Endodermal cell (in vitro differentiated cells): ENCODE measurements at regions not wholly inside any gene's neighbourhood (a gene's known extent, or its start where the extent isn't known, plus 50 kb on each side); places are given as distances from the start of the nearest gene placed in this dataset.

Experiments
- DNase-seq: peaks from one replicate; pipeline ENCODE4 v3.0.0-alpha.2; 2017
- H3K27ac ChIP-seq: 2 replicates; pipeline ENCODE4 v1.5.1; 2013; ENCODE audit warnings: mild to moderate bottlenecking, low read depth, low read length, moderate library complexity
- H3K27me3 ChIP-seq: 2 replicates; pipeline ENCODE4 v1.6.1; 2013; ENCODE audit warnings: mild to moderate bottlenecking, low read length, moderate library complexity; ENCODE audit not compliant: insufficient read depth, control insufficient read depth, poor library complexity, severe bottlenecking
- H3K36me3 ChIP-seq: 2 replicates; pipeline ENCODE4 v1.7.0; 2013; ENCODE audit warnings: mild to moderate bottlenecking, low read length, moderate library complexity; ENCODE audit not compliant: control insufficient read depth, insufficient read depth
- H3K4me1 ChIP-seq: one replicate; pipeline ENCODE4 v1.7.0; 2013; ENCODE audit warnings: low read length; ENCODE audit not compliant: control insufficient read depth, insufficient read depth
- H3K4me3 ChIP-seq: 2 replicates; pipeline ENCODE4 v1.5.1; 2013; ENCODE audit warnings: mild to moderate bottlenecking, low read length, moderate library complexity
- H3K9ac ChIP-seq: 2 replicates; pipeline ENCODE4 v1.6.1; 2013; ENCODE audit warnings: mild to moderate bottlenecking, low read length, moderate library complexity; ENCODE audit not compliant: poor library complexity, severe bottlenecking; ENCODE audit errors: extremely low read depth
- H3K9me3 ChIP-seq: 2 replicates; pipeline ENCODE4 v1.6.1; 2013; ENCODE audit warnings: mild to moderate bottlenecking, low read length, moderate library complexity; ENCODE audit not compliant: control insufficient read depth
- H3K27ac Mint-ChIP-seq: 2 replicates; pipeline ENCODE4 v1.8.0; 2020; ENCODE audit warnings: mixed read lengths
- H3K27me3 Mint-ChIP-seq: 2 replicates; pipeline ENCODE4 v1.8.0; 2021; ENCODE audit warnings: mild to moderate bottlenecking, mixed read lengths; ENCODE audit not compliant: insufficient read depth
- H3K36me3 Mint-ChIP-seq: 2 replicates; pipeline ENCODE4 v1.8.0; 2020; ENCODE audit warnings: low read depth, mixed read lengths
- H3K4me1 Mint-ChIP-seq: 2 replicates; pipeline ENCODE4 v1.8.0; 2020; ENCODE audit warnings: mixed read lengths
- H3K4me3 Mint-ChIP-seq: 2 replicates; pipeline ENCODE4 v1.8.0; 2020; ENCODE audit warnings: mild to moderate bottlenecking, moderate library complexity, mixed read lengths
- H3K9me3 Mint-ChIP-seq: 2 replicates; pipeline ENCODE4 v1.8.0; 2020; ENCODE audit warnings: mild to moderate bottlenecking, mixed read lengths
- WGBS, 2 experiments: methylation state at CpG; one replicate each; pipeline versions ENCODE4 v1.1.5 to v1.1.7; 2013; ENCODE audit warnings: missing lambda C conversion rate in 2 of 2, mixed read lengths in 1 of 2; ENCODE audit not compliant: insufficient coverage in 1 of 2, insufficient read length in 1 of 2; 5-methylcytosine and 5-hydroxymethylcytosine counted together
- TF ChIP-seq, protein P1 (sequence below): fragments of 200-600 bp; sonication (generic); conservative IDR thresholded peaks from 2 replicates; pipeline ENCODE4 v1.5.0; 2021; ENCODE audit warnings: antibody characterized with exemption, mild to moderate bottlenecking

DNA sequence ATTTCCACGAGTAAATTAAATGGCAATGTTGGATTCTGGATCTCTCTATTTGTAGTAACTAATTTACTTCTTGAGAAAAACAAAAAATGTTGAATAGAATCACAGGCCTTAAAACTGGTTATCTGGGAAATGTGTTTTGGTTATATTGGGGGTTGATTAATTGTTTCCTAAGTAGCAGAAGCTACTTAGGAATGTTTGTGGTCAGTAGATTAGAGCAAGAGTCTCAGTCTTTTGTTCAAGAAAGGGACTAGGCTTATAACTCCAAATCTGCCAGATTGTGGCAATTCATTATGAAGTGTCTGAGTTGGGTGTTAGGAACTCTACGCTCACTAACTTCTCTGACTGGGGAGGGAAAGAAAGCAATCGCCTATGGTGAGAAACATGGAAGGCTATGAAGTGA, 244.3 kb upstream of the PHYHIPL start:
- DNase-seq = no peak
- Mint-ChIP-seq H3K9me3 (no peaks in the 10 kb centered on the region), H3K27me3 (no peaks in the 10 kb centered on the region), H3K4me3 (no peak overlapping the region), H3K27ac (no peak overlapping the region), H3K36me3 (no peaks in the 10 kb centered on the region), H3K4me1 (peaks cover 4% of the 10 kb centered on the region)
- Histone ChIP-seq H3K27me3 (peaks cover 6% of the 10 kb centered on the region), H3K4me3 (no peak overlapping the region), H3K36me3 (no peaks in the 10 kb centered on the region), H3K9me3 (no peaks in the 10 kb centered on the region), H3K9ac (no peak overlapping the region), H3K27ac (no peak overlapping the region), H3K4me1 (no peaks in the 10 kb centered on the region)
- 90% methylated on average over 3 of the region's 3 CpGs; no CpG with 5 or more reads in 1 of the 2 experiments for WGBS, 2 experiments
- TF ChIP-seq, protein P1, sequence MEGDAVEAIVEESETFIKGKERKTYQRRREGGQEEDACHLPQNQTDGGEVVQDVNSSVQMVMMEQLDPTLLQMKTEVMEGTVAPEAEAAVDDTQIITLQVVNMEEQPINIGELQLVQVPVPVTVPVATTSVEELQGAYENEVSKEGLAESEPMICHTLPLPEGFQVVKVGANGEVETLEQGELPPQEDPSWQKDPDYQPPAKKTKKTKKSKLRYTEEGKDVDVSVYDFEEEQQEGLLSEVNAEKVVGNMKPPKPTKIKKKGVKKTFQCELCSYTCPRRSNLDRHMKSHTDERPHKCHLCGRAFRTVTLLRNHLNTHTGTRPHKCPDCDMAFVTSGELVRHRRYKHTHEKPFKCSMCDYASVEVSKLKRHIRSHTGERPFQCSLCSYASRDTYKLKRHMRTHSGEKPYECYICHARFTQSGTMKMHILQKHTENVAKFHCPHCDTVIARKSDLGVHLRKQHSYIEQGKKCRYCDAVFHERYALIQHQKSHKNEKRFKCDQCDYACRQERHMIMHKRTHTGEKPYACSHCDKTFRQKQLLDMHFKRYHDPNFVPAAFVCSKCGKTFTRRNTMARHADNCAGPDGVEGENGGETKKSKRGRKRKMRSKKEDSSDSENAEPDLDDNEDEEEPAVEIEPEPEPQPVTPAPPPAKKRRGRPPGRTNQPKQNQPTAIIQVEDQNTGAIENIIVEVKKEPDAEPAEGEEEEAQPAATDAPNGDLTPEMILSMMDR = no peak

DNA sequence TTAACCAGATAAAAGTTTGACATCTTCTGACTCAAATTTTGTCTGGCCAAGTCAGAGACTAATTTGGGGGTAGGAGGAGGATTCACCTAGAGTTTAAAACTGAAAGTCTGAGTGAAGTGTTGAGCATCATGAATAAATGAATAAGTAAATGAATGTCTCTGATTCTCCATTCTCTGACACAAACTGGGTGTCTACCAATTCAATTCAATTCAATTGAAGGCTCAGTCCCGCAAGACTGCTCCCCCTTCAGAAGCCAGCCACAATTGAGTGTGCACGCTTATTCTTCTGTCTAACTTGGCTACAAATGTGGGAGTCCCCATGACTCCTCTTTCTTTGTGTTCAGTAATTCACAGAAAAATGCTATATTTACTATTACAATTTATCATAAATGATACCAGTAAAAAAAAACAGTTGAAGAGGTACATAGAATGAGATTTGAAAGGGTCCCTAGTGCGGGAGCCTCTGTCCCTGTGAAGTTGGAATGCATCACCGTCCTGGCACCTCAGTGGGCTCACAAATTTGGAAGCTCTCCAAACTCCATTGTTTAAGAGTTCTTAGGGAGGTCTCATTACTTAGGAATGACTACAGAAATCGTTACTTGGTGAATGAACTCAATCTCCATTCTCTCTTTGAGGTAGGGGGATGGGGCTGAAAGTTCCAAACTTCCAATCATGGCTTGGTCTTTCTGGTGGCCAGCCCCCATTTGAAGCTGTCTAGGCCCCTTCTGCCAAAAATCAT, 243.7 kb upstream of the PHYHIPL start:
- peaks cover 6% of the 10 kb centered on the region for H3K27me3 ChIP-seq
- Mint-ChIP-seq H3K27ac (no peak overlapping the region), H3K4me3 (no peak overlapping the region), H3K9me3 (no peaks in the 10 kb centered on the region), H3K27me3 (no peaks in the 10 kb centered on the region), H3K4me1 (peaks cover 4% of the 10 kb centered on the region), H3K36me3 (no peaks in the 10 kb centered on the region)
- TF ChIP-seq, protein P1 = no peak
- no peak for DNase-seq
- WGBS, 2 experiments = 88% methylated on average over 5 of the region's 5 CpGs; no CpG with 5 or more reads in 1 of the 2 experiments
- no peak overlapping the region for H3K27ac ChIP-seq
- no peaks in the 10 kb centered on the region for H3K36me3 ChIP-seq
- no peaks in the 10 kb centered on the region for H3K4me1 ChIP-seq
- no peak overlapping the region for H3K4me3 ChIP-seq
- H3K9me3 ChIP-seq = no peaks in the 10 kb centered on the region
- no peak overlapping the region for H3K9ac ChIP-seq

DNA sequence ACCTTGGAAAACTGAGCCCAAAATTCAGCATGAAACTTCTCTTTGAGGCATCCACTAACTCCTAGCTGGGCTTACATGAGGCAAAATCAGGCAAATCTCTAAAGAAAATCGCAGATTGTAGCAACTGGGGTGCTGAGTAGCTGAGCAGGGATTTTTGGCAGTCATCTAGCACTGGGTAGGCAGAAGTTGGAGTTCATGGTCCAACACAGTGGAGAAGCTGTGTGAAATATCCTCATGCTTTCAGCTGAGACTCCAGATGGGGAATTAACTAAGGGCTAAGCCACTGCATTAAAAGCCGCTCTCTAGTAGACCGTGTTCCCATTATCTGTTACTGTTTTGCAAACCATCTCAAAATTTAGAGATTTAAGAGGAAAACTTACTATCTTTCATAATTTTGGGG, 240.1 kb upstream of the PHYHIPL start:
- Mint-ChIP-seq H3K27me3 (no peaks in the 10 kb centered on the region), H3K27ac (no peak overlapping the region), H3K9me3 (no peaks in the 10 kb centered on the region), H3K36me3 (no peaks in the 10 kb centered on the region), H3K4me3 (no peak overlapping the region), H3K4me1 (peaks cover 4% of the 10 kb centered on the region)
- Histone ChIP-seq H3K27me3 (peaks cover 6% of the 10 kb centered on the region), H3K4me1 (no peaks in the 10 kb centered on the region), H3K4me3 (no peak overlapping the region), H3K27ac (no peak overlapping the region), H3K36me3 (no peaks in the 10 kb centered on the region), H3K9ac (no peak overlapping the region), H3K9me3 (no peaks in the 10 kb centered on the region)
- TF ChIP-seq, protein P1 = no peak
- DNase-seq = no peak
- 94 to 100% methylated on average over 3 of the region's 3 CpGs for WGBS, 2 experiments
